Activated naive CD4-positive, alpha-beta T cell treated with anti-CD3 and anti-CD28 coated beads, Interleukin-2, amount 50 U/mL, for 16 hours (primary cell): ENCODE measurements at regions not wholly inside any gene's neighbourhood (a gene's known extent, or its start where the extent isn't known, plus 50 kb on each side); places are given as distances from the start of the nearest gene placed in this dataset.
"Not testable (repeated sequence)": the region's sequence is repeated elsewhere in the genome, so short reads cannot be mapped to it uniquely, and the experiment has no call there.

Source experiments
- DNase-seq: peaks from one replicate; pipeline ENCODE4 v3.0.0-alpha.2; 2020

GRCh38 chr1:82065916-82066315 lies 265.2 kb downstream of the ADGRL2 start:
- no peak for DNase-seq

GRCh38 chr1:82064691-82065090 lies 264.0 kb downstream of the ADGRL2 start:
- DNase-seq = no peak

GRCh38 chr1:82062206-82062605 lies 261.5 kb downstream of the ADGRL2 start:
- no peak for DNase-seq

GRCh38 chr1:82059959-82060358 lies 259.2 kb downstream of the ADGRL2 start:
- DNase-seq = no peak

- DNase-seq = no peak
These were observed 256.3 kb downstream of the ADGRL2 start for GRCh38 chr1:82057011-82057410.

GRCh38 chr1:82055375-82055774 lies 254.6 kb downstream of the ADGRL2 start:
- not testable (repeated sequence) for DNase-seq

- DNase-seq = no peak
These were observed 251.8 kb downstream of the ADGRL2 start for GRCh38 chr1:82052563-82052962.

- no peak for DNase-seq
These were observed 247.9 kb downstream of the ADGRL2 start for GRCh38 chr1:82048596-82048995.

GRCh38 chr1:82045221-82045620 lies 244.5 kb downstream of the ADGRL2 start:
- no peak for DNase-seq

- no peak for DNase-seq
These were observed 243.8 kb downstream of the ADGRL2 start for GRCh38 chr1:82044536-82044935.

- DNase-seq = no peak
These were observed 243.4 kb downstream of the ADGRL2 start for GRCh38 chr1:82044111-82044510.

GRCh38 chr1:82042306-82043060 lies 241.7 kb downstream of the ADGRL2 start:
- DNase-seq = no peak
